ENCODE measurements at regions not wholly inside any gene's neighbourhood (a gene's known extent, or its start where the extent isn't known, plus 50 kb on each side); places are given as distances from the start of the nearest gene placed in this dataset.

GRCh38 chr2:104563398-104563996 lies 290.4 kb upstream of the POU3F3 start:
- DNase-seq: no peak

GRCh38 chr2:104568247-104568646 lies 285.7 kb upstream of the POU3F3 start:
- DNase-seq: no peak

GRCh38 chr2:104570259-104570658 lies 283.7 kb upstream of the POU3F3 start:
- DNase-seq: no peak

DNA sequence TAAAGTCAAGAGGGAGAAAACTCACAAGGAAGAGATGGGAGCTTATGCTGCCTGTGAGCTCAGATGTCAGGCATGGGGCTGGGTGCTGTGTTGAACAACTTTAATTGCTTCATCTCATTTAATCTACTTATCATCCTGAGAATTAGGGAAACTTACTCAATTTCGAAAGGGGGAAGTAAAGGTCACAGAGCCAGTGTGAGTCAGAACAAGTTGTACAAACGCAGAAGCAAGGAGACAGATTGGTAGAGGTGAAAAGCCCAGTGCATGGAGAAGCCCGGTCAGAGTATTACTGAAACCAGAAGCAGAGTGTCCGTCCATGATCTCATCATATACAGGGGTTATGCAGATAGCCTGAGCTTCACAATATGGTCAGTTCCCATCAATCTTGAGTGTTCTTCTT lies 281.1 kb upstream of the POU3F3 start:
- no peak for DNase-seq

GRCh38 chr2:104574367-104574766 lies 279.5 kb upstream of the POU3F3 start:
- no peak for DNase-seq

- no peak for DNase-seq
These were observed 276.8 kb upstream of the POU3F3 start for GRCh38 chr2:104577143-104577542.

GRCh38 chr2:104582471-104582870 lies 271.4 kb upstream of the POU3F3 start:
- DNase-seq: no peak

DNA sequence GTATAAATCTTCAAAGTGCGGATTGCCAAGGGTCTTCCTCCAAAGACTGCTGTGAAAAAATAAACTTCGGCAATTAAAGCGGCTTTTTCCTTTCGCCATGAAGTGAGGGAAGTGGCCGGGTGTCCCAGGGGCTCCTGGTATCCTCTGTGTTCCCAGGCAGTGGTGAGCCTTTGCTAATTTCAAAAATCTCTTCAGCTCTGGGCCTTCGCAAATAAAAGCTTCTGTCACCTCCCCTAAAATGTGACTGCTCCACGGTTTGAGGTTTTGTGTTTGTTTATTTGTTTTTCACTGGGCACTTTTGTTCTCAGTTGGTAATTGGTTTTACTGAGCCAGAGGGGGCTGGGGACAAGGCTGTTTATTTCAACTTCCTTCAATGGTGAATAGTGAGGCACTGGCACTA lies 270.1 kb upstream of the POU3F3 start:
- no peak for DNase-seq

GRCh38 chr2:104584393-104584792 lies 269.5 kb upstream of the POU3F3 start:
- no peak for DNase-seq

DNA sequence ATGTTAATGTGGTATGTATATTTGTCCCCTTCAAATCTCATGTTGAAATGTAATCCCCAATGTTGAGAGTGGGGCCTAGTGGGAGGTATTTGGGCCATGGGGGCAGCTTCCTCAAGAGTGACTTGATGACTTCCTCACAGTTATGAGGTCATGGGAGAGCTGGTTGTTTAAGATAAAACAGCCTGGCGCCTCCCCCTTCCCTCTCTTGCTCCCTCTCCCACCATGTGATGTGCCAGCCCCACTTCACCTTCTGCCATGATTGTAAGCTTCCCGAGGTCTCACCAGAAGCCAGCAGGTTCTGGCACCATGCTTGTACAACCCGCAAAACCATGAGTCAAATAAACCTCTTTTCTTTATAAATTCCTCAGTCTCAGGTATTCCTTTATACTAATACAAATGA lies 258.3 kb upstream of the POU3F3 start:
- DNase-seq: no peak

DNA sequence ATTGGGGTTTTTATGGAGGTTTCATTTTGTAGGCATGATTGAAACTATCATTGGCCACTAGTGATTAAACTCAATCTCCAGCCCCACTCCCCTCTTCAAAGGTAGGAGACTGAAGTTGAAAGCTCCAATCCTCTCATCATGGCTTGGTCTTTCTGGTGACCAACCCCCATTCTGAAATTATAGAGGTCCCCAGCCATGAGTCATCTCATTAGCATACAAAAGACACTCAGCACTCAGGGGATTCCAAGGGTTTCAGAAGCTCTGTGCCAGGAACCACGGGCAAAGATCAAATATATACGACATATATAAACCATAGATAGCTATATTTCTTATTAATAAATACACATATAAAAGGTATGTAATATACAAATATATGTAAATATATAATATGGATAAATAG lies 256.0 kb upstream of the POU3F3 start:
- no peak for DNase-seq

DNA sequence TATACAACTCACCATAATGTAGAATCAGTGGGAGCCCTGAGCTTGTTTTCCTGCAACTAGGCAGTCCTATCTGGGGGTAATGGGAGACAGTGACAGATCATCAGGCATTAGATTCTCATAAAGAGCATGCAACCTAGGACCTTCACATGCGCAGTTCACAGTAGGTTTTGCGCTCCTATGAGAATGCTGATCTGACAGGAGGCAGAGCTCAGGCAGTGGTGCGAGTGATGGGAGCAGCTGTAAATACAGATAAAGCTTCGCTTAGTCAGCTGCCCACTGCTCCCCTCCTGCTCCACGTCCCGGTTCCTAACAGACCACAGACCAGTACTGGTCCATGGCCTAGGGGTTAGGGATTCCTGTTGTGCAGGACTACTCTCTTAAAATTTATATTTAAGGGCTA lies 255.3 kb upstream of the POU3F3 start:
- DNase-seq: no peak

DNA sequence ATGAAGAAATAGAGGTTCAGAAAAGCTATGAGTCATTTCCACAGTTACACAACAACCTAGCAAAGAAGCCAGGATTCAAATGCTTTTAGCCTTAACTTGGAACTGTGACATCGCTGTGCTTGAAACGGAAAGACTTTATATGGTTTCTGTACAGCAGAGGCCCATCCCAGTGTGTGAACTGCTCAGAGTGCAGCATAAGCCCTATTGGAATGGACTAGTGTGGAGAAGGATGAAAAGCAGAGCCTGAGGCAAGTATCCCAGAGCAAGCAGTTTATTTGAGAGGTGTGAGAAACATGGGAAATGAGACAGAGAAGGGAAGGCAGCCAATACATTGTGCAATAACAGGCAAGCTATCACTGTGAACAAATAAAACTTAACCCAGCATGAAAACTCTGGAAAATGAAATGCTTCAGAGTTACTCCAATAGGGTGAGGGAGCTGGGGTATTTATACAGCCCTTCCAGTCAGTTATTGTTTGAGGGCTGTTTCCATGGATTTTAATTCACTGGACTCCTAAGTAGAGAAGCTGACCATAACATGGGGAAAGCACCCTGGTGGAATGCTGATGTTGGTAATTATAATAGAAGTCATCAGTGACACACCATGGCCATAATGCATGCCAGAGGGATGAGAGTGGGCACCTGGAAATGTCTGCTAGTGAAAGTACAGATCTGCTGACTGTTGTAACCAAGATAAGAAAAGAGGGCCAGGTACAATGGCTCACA lies 254.0 kb upstream of the POU3F3 start:
- DNase-seq: no peak

DNA sequence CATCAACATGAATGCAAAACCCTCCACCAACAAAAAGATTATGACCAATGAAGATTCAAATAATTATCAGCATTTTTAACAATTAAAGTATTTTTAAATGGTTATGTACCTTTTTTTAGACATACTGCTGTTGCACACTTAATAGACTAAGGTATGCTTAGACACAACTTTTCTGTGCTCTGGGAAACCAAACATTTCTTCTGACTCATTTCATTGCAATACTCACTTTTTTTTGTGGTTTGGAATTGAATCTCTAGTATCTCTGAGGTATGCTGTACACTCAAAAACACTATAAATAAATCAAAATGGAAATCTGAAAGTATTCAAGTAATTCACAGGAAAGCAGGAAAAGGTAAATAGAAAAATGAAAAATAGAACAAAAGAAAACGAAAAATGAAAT lies 247.9 kb upstream of the POU3F3 start:
- no peak for DNase-seq

DNA sequence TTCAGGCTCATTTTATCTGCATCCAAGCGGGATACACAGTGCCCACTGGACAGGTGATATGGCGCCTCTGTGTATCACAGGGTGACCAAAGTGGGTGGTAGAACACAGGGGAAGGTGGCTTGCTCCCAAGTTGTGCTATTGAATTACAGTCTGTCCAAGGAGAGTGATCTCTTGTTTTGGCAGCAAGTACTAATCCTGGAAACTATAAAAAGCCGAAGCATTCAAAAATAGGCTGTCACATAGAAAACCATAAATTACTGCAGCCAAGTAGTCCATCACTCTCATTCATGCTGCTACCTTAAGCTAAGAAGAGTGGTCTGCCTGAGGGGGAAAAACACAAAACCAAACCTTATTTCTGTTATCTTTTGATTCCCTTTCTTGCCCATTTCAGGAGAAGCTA lies 237.1 kb upstream of the POU3F3 start:
- no peak for DNase-seq

DNA sequence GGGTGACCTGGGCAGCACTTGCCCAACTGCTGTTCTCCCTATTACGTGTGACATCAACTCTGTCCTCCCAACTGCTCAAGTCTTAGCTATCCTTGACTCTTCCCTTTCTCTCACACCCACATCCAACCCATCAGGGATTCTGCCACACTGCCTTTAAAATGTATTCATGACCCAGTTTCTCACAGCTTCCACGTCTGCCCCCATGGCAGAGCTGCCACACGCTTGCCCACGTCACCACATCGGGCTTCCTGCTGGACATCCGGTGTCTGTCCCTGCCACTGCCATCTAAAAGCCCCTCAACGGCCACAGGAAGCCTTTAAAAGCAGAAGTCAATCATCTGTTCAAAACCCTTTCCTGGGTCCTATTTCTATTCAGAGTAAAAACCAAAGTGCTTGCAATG lies 233.1 kb upstream of the POU3F3 start:
- DNase-seq: no peak

GRCh38 chr2:104635608-104636007 lies 218.3 kb upstream of the POU3F3 start:
- DNase-seq: no peak

DNA sequence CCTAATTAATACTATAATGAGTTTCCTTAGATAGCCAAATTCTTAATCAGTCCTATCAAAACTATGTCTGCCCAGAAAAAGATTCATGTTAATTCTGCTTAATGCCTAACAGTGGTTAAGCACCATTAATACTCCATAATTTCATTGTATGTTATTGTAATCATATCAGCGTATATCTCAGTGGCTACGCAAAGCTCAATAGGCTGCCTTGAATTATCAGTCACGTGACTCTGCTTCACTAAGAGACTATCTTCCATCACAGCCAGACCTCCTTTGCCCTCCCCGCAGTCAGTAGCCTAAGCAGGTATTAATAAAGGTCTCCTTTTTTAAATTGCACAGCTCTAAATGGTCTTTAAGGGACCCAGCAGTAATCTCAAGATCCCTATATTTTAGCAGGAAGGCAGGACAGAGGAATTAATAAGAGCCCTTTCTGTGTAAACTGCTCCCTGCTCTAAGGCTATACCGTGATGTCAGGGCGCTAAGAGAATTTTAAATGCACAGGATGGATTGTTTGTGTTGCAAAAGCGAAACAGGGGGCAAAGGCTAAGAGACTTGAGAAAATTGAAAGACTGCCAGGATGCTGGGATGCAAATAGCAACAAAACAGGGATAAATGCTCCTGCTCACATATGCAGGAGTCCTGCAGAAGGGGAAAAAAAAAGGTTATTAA lies 215.6 kb upstream of the POU3F3 start:
- no peak for DNase-seq

DNA sequence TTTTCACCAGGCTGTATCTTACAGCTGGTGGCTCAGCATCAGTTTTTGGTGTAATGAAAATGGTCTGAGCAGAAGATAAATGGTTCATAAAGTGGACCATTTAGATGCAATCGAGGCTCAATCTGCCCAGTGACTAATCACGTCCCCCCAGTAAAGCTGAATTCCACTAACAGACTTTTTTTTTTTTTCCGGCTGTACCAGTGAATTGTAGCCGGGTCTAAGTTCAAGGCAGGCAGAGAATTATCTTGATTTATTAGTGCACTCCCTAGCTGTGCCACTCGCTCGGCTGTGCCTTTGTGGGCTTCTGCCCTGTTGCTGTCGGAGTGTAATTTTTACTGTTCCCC lies 215.1 kb upstream of the POU3F3 start:
- DNase-seq: no peak

DNA sequence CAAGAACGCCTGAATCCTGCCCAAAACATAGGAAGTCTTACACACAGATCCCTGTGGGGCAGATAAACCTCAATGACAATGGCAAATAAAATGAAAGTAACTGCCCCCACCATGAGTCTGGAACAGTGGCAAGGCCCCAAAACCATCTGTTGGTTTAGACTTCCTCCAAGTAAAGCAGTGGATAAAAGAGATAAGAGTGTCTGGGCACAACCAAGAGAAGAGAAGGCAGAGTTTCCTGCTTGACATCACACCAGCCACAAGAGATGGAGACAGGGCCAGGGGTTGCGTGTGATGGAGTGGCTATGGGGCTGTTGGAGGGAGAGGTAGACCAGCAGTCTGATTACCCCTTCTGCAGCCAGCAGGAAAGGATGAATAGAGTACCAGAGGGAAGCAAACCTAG lies 212.1 kb upstream of the POU3F3 start:
- DNase-seq: no peak

GRCh38 chr2:104648376-104648775 lies 205.5 kb upstream of the POU3F3 start:
- DNase-seq: no peak

GRCh38 chr2:104649866-104650265 lies 204.0 kb upstream of the POU3F3 start:
- DNase-seq: no peak

DNA sequence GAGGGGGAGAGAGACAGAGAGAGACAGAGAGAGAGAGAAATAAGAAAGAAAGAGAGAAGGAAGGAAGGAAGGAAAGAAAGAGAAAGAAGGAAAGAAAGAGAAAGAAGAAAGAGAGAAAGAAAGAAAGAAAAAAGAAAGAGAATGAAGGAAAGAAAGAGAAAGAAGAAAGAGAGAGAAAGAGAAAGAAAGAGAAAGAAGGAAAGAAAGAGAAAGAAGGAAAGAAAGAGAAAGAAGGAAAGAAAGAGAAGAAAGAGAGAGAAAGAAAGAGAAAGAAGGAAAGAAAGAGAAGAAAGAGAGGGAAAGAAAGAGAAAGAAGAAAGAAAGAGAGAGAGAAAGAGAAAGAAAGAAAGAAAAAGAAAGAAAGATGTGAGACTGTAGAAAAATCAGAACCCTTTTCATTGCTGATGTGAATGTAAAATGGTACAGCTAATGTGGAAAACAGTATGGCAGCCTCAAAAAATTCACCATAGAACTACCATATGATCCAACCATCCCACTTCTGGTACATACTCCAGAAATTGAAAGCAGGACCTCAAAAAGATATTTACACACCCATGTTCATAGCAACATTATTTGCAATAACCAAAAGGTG lies 203.4 kb upstream of the POU3F3 start:
- DNase-seq: no peak

GRCh38 chr2:104654811-104655210 lies 199.1 kb upstream of the POU3F3 start:
- no peak for DNase-seq

Data from activated CD4-positive, alpha-beta T cell treated with anti-CD3 and anti-CD28 coated beads, Interleukin-10, Interleukin-2, amounts not matched to agents 100 ng/mL and 50 ng/mL, durations not matched to agents 16 hours and 8 hours (primary cell).